H1 (cell line): ENCODE measurements at regions not wholly inside any gene's neighbourhood (a gene's known extent, or its start where the extent isn't known, plus 50 kb on each side); places are given as distances from the start of the nearest gene placed in this dataset.

Experiments used
- CTCF ChIA-PET: fragments of 300-600 bp; sonication (Branson Sonifier 250); formaldehyde crosslinking; loops from one replicate; lab custom pipeline; 2021; ENCODE audit not compliant: partially characterized antibody; lab: Charles Lee
- POLR2A ChIA-PET: fragments of 300-600 bp; sonication (Branson Sonifier 250); formaldehyde crosslinking; loops from one replicate; lab custom pipeline; 2021; ENCODE audit warnings: inconsistent platforms; ENCODE audit not compliant: partially characterized antibody; lab: Charles Lee
- DNase-seq, 2 experiments: peaks; one replicate each; pipeline versions ENCODE4 v3.0.0 to v3.0.0-alpha.2; 2010 to 2022; ENCODE audit warnings: low spot score in 2 of 2, low read depth in 1 of 2, mixed read lengths in 1 of 2
- FAIRE-seq: peaks from 2 replicates; lab custom pipeline; 2011; peaks lifted over from hg19 to GRCh38; lab: Jason Lieb, UNC
- H2AFZ ChIP-seq: 2 replicates; pipeline ENCODE4 v1.8.1; 2012; ENCODE audit warnings: low read length, inconsistent platforms
- H2AK5ac ChIP-seq: 2 replicates; pipeline ENCODE4 v1.6.1; 2013; ENCODE audit warnings: low read depth, low read length
- H2BK120ac ChIP-seq: replicated peaks from 2 replicates; pipeline ENCODE3; 2013; ENCODE audit warnings: low read depth, low read length, inconsistent platforms
- H2BK12ac ChIP-seq: 2 replicates; pipeline ENCODE4 v1.6.1; 2013; ENCODE audit warnings: low read depth, low read length
- H2BK15ac ChIP-seq: 2 replicates; pipeline ENCODE4 v1.6.1; 2013; ENCODE audit warnings: low read length
- H2BK20ac ChIP-seq: 2 replicates; pipeline ENCODE4 v1.6.1; 2013; ENCODE audit warnings: low read length
- H2BK5ac ChIP-seq: 2 replicates; pipeline ENCODE4 v1.6.1; 2013; ENCODE audit warnings: low read depth, low read length
- H3K14ac ChIP-seq: 2 replicates; pipeline ENCODE4 v1.6.1; 2013; ENCODE audit warnings: inconsistent platforms; ENCODE audit not compliant: insufficient read length
- H3K18ac ChIP-seq: 2 replicates; pipeline ENCODE4 v1.6.1; 2013; ENCODE audit warnings: low read length; ENCODE audit errors: extremely low read depth
- H3K23ac ChIP-seq: 2 replicates; pipeline ENCODE4 v1.6.1; 2013; ENCODE audit warnings: inconsistent platforms; ENCODE audit not compliant: insufficient read length
- H3K23me2 ChIP-seq: 2 replicates; pipeline ENCODE4 v1.6.1; 2013; ENCODE audit warnings: low read depth, low read length
- H3K27ac ChIP-seq: 2 replicates; pipeline ENCODE4 v1.6.1; 2011; ENCODE audit warnings: low read depth, low read length, inconsistent platforms
- H3K27me3 ChIP-seq, 4 experiments: replicated peaks in 1 of 4; 1 replicate in 1 of 4; 2 replicates in 3 of 4; pipeline versions ENCODE4 v1.6.1 to v1.8.1; 2011 to 2013; ENCODE audit warnings: low read length in 3 of 4, mild to moderate bottlenecking in 3 of 4, inconsistent platforms in 2 of 4, mixed read lengths in 2 of 4, moderate library complexity in 1 of 4; ENCODE audit not compliant: control insufficient read depth in 3 of 4, insufficient read depth in 3 of 4; ENCODE audit errors: extremely low read depth in 1 of 4
- H3K36me3 ChIP-seq, 4 experiments: 2 replicates each; pipeline versions ENCODE4 v1.6.1 to v1.8.1; 2011 to 2013; ENCODE audit warnings: mild to moderate bottlenecking in 4 of 4, low read length in 3 of 4, moderate library complexity in 2 of 4, control low read depth in 1 of 4, inconsistent platforms in 1 of 4; ENCODE audit not compliant: insufficient read depth in 4 of 4, control insufficient read depth in 2 of 4
- H3K4ac ChIP-seq: replicated peaks from 2 replicates; pipeline ENCODE3; 2013; ENCODE audit warnings: low read length, low read depth, mixed read lengths, inconsistent platforms; ENCODE audit not compliant: insufficient read length
- H3K4me1 ChIP-seq, 4 experiments: replicated peaks in 1 of 4; 1 replicate in 1 of 4; 2 replicates in 3 of 4; pipeline versions ENCODE4 v1.6.1 to v1.8.1; 2011 to 2013; ENCODE audit warnings: low read length in 3 of 4, inconsistent platforms in 2 of 4, mixed read lengths in 1 of 4; ENCODE audit not compliant: insufficient read depth in 4 of 4, control insufficient read depth in 3 of 4
- H3K4me2 ChIP-seq, 2 experiments: 2 replicates each; pipeline versions ENCODE4 v1.6.1 to v1.8.1; 2011 to 2013; ENCODE audit warnings: low read depth in 2 of 2, low read length in 2 of 2, control low read depth in 1 of 2, inconsistent platforms in 1 of 2, mild to moderate bottlenecking in 1 of 2; ENCODE audit not compliant: insufficient read depth in 1 of 2
- H3K4me3 ChIP-seq, 4 experiments: fragments of 200-600, 300-600 bp in 1 of 4; sonication (generic), shearing (Covaris generic), sonication (Bioruptor Twin) in 1 of 4; 2 replicates each; pipeline versions ENCODE4 v1.5.1 to v1.8.1; 2011 to 2016; ENCODE audit warnings: low read length in 4 of 4, low read depth in 3 of 4, control low read depth in 2 of 4, inconsistent platforms in 2 of 4, mild to moderate bottlenecking in 2 of 4, mixed read lengths in 1 of 4, moderate library complexity in 1 of 4; ENCODE audit not compliant: insufficient read depth in 2 of 4; ENCODE audit errors: extremely low read depth in 1 of 4
- H3K56ac ChIP-seq: replicated peaks from 2 replicates; pipeline ENCODE3; 2013; ENCODE audit warnings: low read depth, mild to moderate bottlenecking, mixed read lengths, low read length, inconsistent platforms; ENCODE audit not compliant: insufficient read length
- H3K79me1 ChIP-seq: 2 replicates; pipeline ENCODE4 v1.6.1; 2013; ENCODE audit warnings: low read depth, low read length, control low read depth
- H3K79me2 ChIP-seq, 2 experiments: 2 replicates each; pipeline versions ENCODE4 v1.6.1 to v1.8.1; 2012 to 2013; ENCODE audit warnings: low read length in 2 of 2, mild to moderate bottlenecking in 2 of 2, inconsistent platforms in 1 of 2; ENCODE audit not compliant: insufficient read depth in 2 of 2, control insufficient read depth in 1 of 2
- H3K9ac ChIP-seq, 4 experiments: replicated peaks in 1 of 4; 1 replicate in 1 of 4; 2 replicates in 3 of 4; pipeline versions ENCODE4 v1.6.1 to v1.8.1; 2011 to 2013; ENCODE audit warnings: low read depth in 3 of 4, low read length in 3 of 4, control low read depth in 2 of 4, mild to moderate bottlenecking in 2 of 4, moderate library complexity in 2 of 4, inconsistent platforms in 1 of 4; ENCODE audit errors: extremely low read depth in 1 of 4
- H3K9me3 ChIP-seq, 2 experiments: 2 replicates each; pipeline versions ENCODE4 v1.6.1 to v1.8.1; 2012 to 2013; ENCODE audit warnings: mild to moderate bottlenecking in 2 of 2, moderate library complexity in 2 of 2, control low read depth in 1 of 2, inconsistent platforms in 1 of 2, low read depth in 1 of 2, low read length in 1 of 2, mixed read lengths in 1 of 2; ENCODE audit not compliant: insufficient read depth in 2 of 2
- H4K20me1 ChIP-seq, 2 experiments: replicated peaks in 1 of 2; 2 replicates each; pipeline versions ENCODE3 to v1.8.1; 2011 to 2013; ENCODE audit warnings: inconsistent platforms in 2 of 2, low read length in 2 of 2, mild to moderate bottlenecking in 1 of 2; ENCODE audit not compliant: insufficient read depth in 2 of 2, control insufficient read depth in 1 of 2
- H4K5ac ChIP-seq: 2 replicates; pipeline ENCODE4 v1.6.1; 2013; ENCODE audit warnings: low read length, low read depth, mixed read lengths, inconsistent platforms; ENCODE audit not compliant: insufficient read length
- H4K8ac ChIP-seq: 2 replicates; pipeline ENCODE4 v1.8.0; 2013; ENCODE audit warnings: mild to moderate bottlenecking, moderate library complexity, low read length, inconsistent platforms; ENCODE audit not compliant: insufficient read depth; ENCODE audit errors: extremely low read depth
- H4K91ac ChIP-seq: replicated peaks from 2 replicates; pipeline ENCODE3; 2013; ENCODE audit warnings: low read length, mixed read lengths, inconsistent platforms; ENCODE audit not compliant: insufficient read length
- CEBPB ChIP-seq: IDR thresholded peaks from 2 replicates; pipeline ENCODE4 v1.6.1; 2012; ENCODE audit warnings: low read depth, low read length
- HDAC2 ChIP-seq, 2 experiments: fragments of 300-600 bp in 1 of 2; sonication (generic) in 1 of 2; IDR thresholded peaks; 2 replicates each; pipeline ENCODE4 v1.6.1; 2011 to 2012; ENCODE audit warnings: low read depth in 2 of 2, low read length in 2 of 2, mild to moderate bottlenecking in 2 of 2, moderate library complexity in 2 of 2, borderline replicate concordance in 1 of 2, inconsistent platforms in 1 of 2
- JUN ChIP-seq: IDR thresholded peaks from 2 replicates; pipeline ENCODE4 v1.6.1; 2011; ENCODE audit warnings: low read depth, mild to moderate bottlenecking, improper control_type of control experiment, low read length
- KDM1A ChIP-seq: fragments of 200-600, 300-600 bp; sonication (generic); IDR thresholded peaks from 2 replicates; pipeline ENCODE4 v1.7.1; 2016; ENCODE audit warnings: mild to moderate bottlenecking, low read length, borderline replicate concordance
- MAX ChIP-seq: IDR thresholded peaks from 2 replicates; pipeline ENCODE4 v1.6.1; 2012; ENCODE audit warnings: inconsistent platforms
- POLR2AphosphoS5 ChIP-seq: IDR thresholded peaks from 2 replicates; pipeline ENCODE4 v1.6.1; 2011; ENCODE audit warnings: low read depth, low read length
- SIN3A ChIP-seq, 2 experiments: IDR thresholded peaks in 1 of 2; conservative IDR thresholded peaks in 1 of 2; 2 replicates each; pipeline ENCODE4 v1.6.1; 2011 to 2012; ENCODE audit warnings: low read length in 2 of 2, improper control_type of control experiment in 1 of 2, low read depth in 1 of 2, mild to moderate bottlenecking in 1 of 2
- TBP ChIP-seq: IDR thresholded peaks from 2 replicates; pipeline ENCODE4 v1.6.1; 2011; ENCODE audit warnings: low read depth, low read length, improper control_type of control experiment
- YY1 ChIP-seq: IDR thresholded peaks from 2 replicates; pipeline ENCODE4 v1.6.1; 2011; ENCODE audit warnings: low read depth, mild to moderate bottlenecking, low read length
- WGBS, 2 experiments: shearing (Covaris generic) in 1 of 2; methylation state at CpG; one replicate each; pipeline versions ENCODE4 v1.1.6 to v1.1.7; 2013 to 2015; ENCODE audit warnings: low lambda C conversion rate in 2 of 2, mixed read lengths in 2 of 2, inconsistent platforms in 1 of 2, low coverage in 1 of 2, missing lambda C conversion rate in 1 of 2; ENCODE audit not compliant: insufficient replicate concordance in 2 of 2, insufficient coverage in 1 of 2, insufficient read length in 1 of 2; ENCODE audit errors: extremely low coverage in 1 of 2, missing lambda C conversion rate in 1 of 2; 5-methylcytosine and 5-hydroxymethylcytosine counted together

GRCh38 chr13:71290963-71291841 is 575.8 kb downstream of the DACH1 start:
- TF ChIP-seq HDAC2 (IDR thresholded peaks at IDR 0.05; ENCODE audit: borderline replicate concordance in 1 of 2, low read depth in 2 of 2, low read length in 2 of 2) (no peak), KDM1A (no peak), CEBPB (no peak), YY1 (no peak), MAX (no peak), SIN3A (conservative IDR thresholded peaks at IDR 0.05 in 1 of 2, IDR thresholded peaks at IDR 0.05 in 1 of 2; ENCODE audit: low read depth in 1 of 2, low read length in 2 of 2) (no peak), JUN (no peak), POLR2AphosphoS5 (no peak), TBP (no peak)
- Histone ChIP-seq H2AFZ (no peak overlapping the region), H4K8ac (no peak overlapping the region), H2BK20ac (no peak overlapping the region), H3K23me2 (no peaks in the 10 kb centered on the region), H3K36me3 (no peaks in the 10 kb centered on the region), H3K4me1 (no peaks in the 10 kb centered on the region), H3K9me3 (no peaks in the 10 kb centered on the region), H2BK120ac (no peak overlapping the region), H4K5ac (no peak overlapping the region), H2BK5ac (no peak overlapping the region), H3K18ac (no peak overlapping the region), H4K20me1 (no peaks in the 10 kb centered on the region), H3K79me1 (no peaks in the 10 kb centered on the region), H3K14ac (no peak overlapping the region), H3K9ac (no peak overlapping the region), H3K4me2 (no peak overlapping the region), H3K27me3 (no peaks in the 10 kb centered on the region), H2AK5ac (no peak overlapping the region), H2BK12ac (no peak overlapping the region), H2BK15ac (no peak overlapping the region), H3K27ac (no peak overlapping the region), H3K4ac (no peak overlapping the region), H3K79me2 (no peaks in the 10 kb centered on the region), H3K23ac (no peak overlapping the region), H3K56ac (no peak overlapping the region), H3K4me3 (no peak overlapping the region), H4K91ac (no peak overlapping the region)
- 98% methylated on average over 10 of the region's 10 CpGs; no CpG with 5 or more reads in 1 of the 2 experiments for WGBS, 2 experiments
- no peak for FAIRE-seq
- DNase-seq: no peak
- ChIA-PET POLR2A (no interaction called here), CTCF (interaction anchor here (0.7 to 2.4 kb wide), 2 partner anchors 12 to 118 kb away, joined by 3 to 8 read pairs; no protein-coding TSS in a partner anchor)
